Fibroblast of pulmonary artery (primary cell): ENCODE measurements at regions not wholly inside any gene's neighbourhood (a gene's known extent, or its start where the extent isn't known, plus 50 kb on each side); places are given as distances from the start of the nearest gene placed in this dataset.
"Not testable (repeated sequence)": the region's sequence is repeated elsewhere in the genome, so short reads cannot be mapped to it uniquely, and the experiment has no call there.

Source experiments
- DNase-seq: peaks from one replicate; pipeline ENCODE4 v3.0.0-alpha.2; 2010; ENCODE audit warnings: low read depth
- H3K4me3 ChIP-seq: replicated peaks from 2 replicates; pipeline ENCODE4 v1.5.1; 2011; ENCODE audit warnings: low read depth, mild to moderate bottlenecking, control low read depth, low read length, moderate library complexity
- CTCF ChIP-seq: IDR thresholded peaks from 2 replicates; pipeline ENCODE4 v1.5.1; 2011; ENCODE audit warnings: mild to moderate bottlenecking, control low read depth, low read length, inconsistent platforms; ENCODE audit errors: missing control alignments

GRCh38 chr1:163472651-163473248, 151.0 kb downstream of the NUF2 start:
- no peak overlapping the region for H3K4me3 ChIP-seq
- no peak for TF ChIP-seq CTCF
- DNase-seq: no peak

GRCh38 chr1:163477276-163477830, 155.6 kb downstream of the NUF2 start:
- no peak for DNase-seq
- no peak overlapping the region for H3K4me3 ChIP-seq
- no peak for TF ChIP-seq CTCF

GRCh38 chr1:163498391-163499330, 176.9 kb downstream of the NUF2 start:
- H3K4me3 ChIP-seq, DNase-seq: not testable (repeated sequence)

- H3K4me3 ChIP-seq: no peak overlapping the region
- no peak for DNase-seq
- no peak for TF ChIP-seq CTCF
These were observed 182.7 kb downstream of the NUF2 start for GRCh38 chr1:163504331-163504978.

- DNase-seq: no peak
- H3K4me3 ChIP-seq: no peak overlapping the region
- TF ChIP-seq CTCF: no peak
These were observed 187.4 kb downstream of the NUF2 start for GRCh38 chr1:163509114-163509513.

GRCh38 chr1:163512349-163512989, 190.7 kb downstream of the NUF2 start:
- no peak overlapping the region for H3K4me3 ChIP-seq
- DNase-seq: no peak
- no peak for TF ChIP-seq CTCF
